Adrenal gland (tissue), 5 donors: ENCODE measurements at regions not wholly inside any gene's neighbourhood (a gene's known extent, or its start where the extent isn't known, plus 50 kb on each side); places are given as distances from the start of the nearest gene placed in this dataset.

Source experiments
- CTCF ChIP-seq, 6 experiments: fragments of 450-650 bp in 4 of 6; fragments of 200-600 bp in 2 of 6; sonication (generic) in 1 of 6; IDR thresholded peaks; 1 replicate in 5 of 6; 2 replicates in 1 of 6; pipeline versions ENCODE4 v1.5.1 to v1.8.0; 2016 to 2021; ENCODE audit warnings: antibody characterized with exemption in 6 of 6, mild to moderate bottlenecking in 2 of 6, moderate library complexity in 1 of 6
- POLR2A ChIP-seq, 2 donors: fragments of 450-650 bp; IDR thresholded peaks; one replicate each; pipeline ENCODE4 v1.6.1; 2017; ENCODE audit warnings: antibody characterized with exemption in 2 of 2, mild to moderate bottlenecking in 2 of 2, moderate library complexity in 1 of 2
- donor health status: DM: no; HTN: no; CAD: no.

GRCh38 chr19:32200312-32201038 is 144.9 kb upstream of the ZNF507 start:
- TF ChIP-seq CTCF (IDR thresholded peaks at IDR 0.05) = no peak
- no peak for TF ChIP-seq POLR2A (IDR thresholded peaks at IDR 0.05)
